Right renal pelvis (tissue), 4 donors: ENCODE measurements at regions not wholly inside any gene's neighbourhood (a gene's known extent, or its start where the extent isn't known, plus 50 kb on each side); places are given as distances from the start of the nearest gene placed in this dataset.
"Not testable (repeated sequence)": the region's sequence is repeated elsewhere in the genome, so short reads cannot be mapped to it uniquely, and the experiment has no call there.

ENCODE experiments used
- DNase-seq, 4 donors: peaks; one replicate each; pipeline ENCODE4 v3.0.0-alpha.2; 2013; ENCODE audit warnings: low read depth in 4 of 4, low spot score in 3 of 4, missing footprints in 1 of 4

- no peak for DNase-seq
Observed at GRCh38 chr5:1639757-1640156, 116.0 kb upstream of the LPCAT1 start.

GRCh38 chr5:1638658-1639400 is 115.1 kb upstream of the LPCAT1 start:
- DNase-seq = no peak

- DNase-seq = no peak
Observed at GRCh38 chr5:1637639-1638481, 114.1 kb upstream of the LPCAT1 start.

GRCh38 chr5:1636981-1637638 is 113.3 kb upstream of the LPCAT1 start:
- DNase-seq = no peak

- DNase-seq = not testable (repeated sequence)
Observed at GRCh38 chr5:1636208-1636770, 112.5 kb upstream of the LPCAT1 start.

- not testable (repeated sequence) for DNase-seq
Observed at GRCh38 chr5:1635477-1635876, 111.7 kb upstream of the LPCAT1 start.

GRCh38 chr5:1634337-1634661 is 110.5 kb upstream of the LPCAT1 start:
- no peak for DNase-seq

GRCh38 chr5:1633605-1634336 is 110.0 kb upstream of the LPCAT1 start:
- DNase-seq = peak; percentile 66 to 73 (median 69)

GRCh38 chr5:1631004-1631403 is 107.2 kb upstream of the LPCAT1 start:
- not testable (repeated sequence) for DNase-seq

- DNase-seq = not testable (repeated sequence)
Observed at GRCh38 chr5:1626397-1626796, 102.6 kb upstream of the LPCAT1 start.

- not testable (repeated sequence) for DNase-seq
Observed at GRCh38 chr5:1619531-1619930, 95.8 kb upstream of the LPCAT1 start.

GRCh38 chr5:1618296-1618865 is 94.6 kb upstream of the LPCAT1 start:
- not testable (repeated sequence) for DNase-seq

GRCh38 chr5:1617236-1617755 is 93.5 kb upstream of the LPCAT1 start:
- DNase-seq = not testable (repeated sequence)

GRCh38 chr5:1613515-1613914 is 89.8 kb upstream of the LPCAT1 start:
- not testable (repeated sequence) for DNase-seq

GRCh38 chr5:1610526-1610925 is 86.8 kb upstream of the LPCAT1 start:
- DNase-seq = not testable (repeated sequence)

GRCh38 chr5:1609111-1609510 is 85.4 kb upstream of the LPCAT1 start:
- not testable (repeated sequence) for DNase-seq

GRCh38 chr5:1608336-1608735 is 84.6 kb upstream of the LPCAT1 start:
- DNase-seq = not testable (repeated sequence)

- DNase-seq = not testable (repeated sequence)
Observed at GRCh38 chr5:1606951-1607350, 83.2 kb upstream of the LPCAT1 start.

GRCh38 chr5:1603916-1604315 is 80.2 kb upstream of the LPCAT1 start:
- not testable (repeated sequence) for DNase-seq

GRCh38 chr5:1601565-1601964 is 77.8 kb upstream of the LPCAT1 start:
- DNase-seq = not testable (repeated sequence)
